K562 (cell line): ENCODE measurements at regions not wholly inside any gene's neighbourhood (a gene's known extent, or its start where the extent isn't known, plus 50 kb on each side); places are given as distances from the start of the nearest gene placed in this dataset.

ENCODE experiments used
- BDP1 ChIP-seq: IDR thresholded peaks from 3 replicates; pipeline ENCODE4 v1.6.1; 2011; ENCODE audit not compliant: insufficient read length, insufficient read depth
- CBX1 ChIP-seq: sonication (generic); IDR thresholded peaks from 2 replicates; pipeline ENCODE4 v1.6.1; 2016; ENCODE audit warnings: antibody characterized with exemption, low read depth, mild to moderate bottlenecking
- EWSR1 ChIP-seq: fragments of 450-650 bp; IDR thresholded peaks from 2 replicates; pipeline ENCODE4 v1.6.1; 2018; ENCODE audit warnings: borderline replicate concordance, mild to moderate bottlenecking, low read depth, moderate library complexity; ENCODE audit not compliant: partially characterized antibody
- FOXK1 ChIP-seq: sonication (generic); formaldehyde crosslinking; IDR thresholded peaks from 2 replicates; pipeline ENCODE4 v1.8.0; 2022; ENCODE audit warnings: missing genetic modification reagents, mild to moderate bottlenecking, borderline replicate concordance
- LARP7 ChIP-seq: fragments of 450-650 bp; IDR thresholded peaks from 2 replicates; pipeline ENCODE4 v1.6.1; 2016
- NFXL1 ChIP-seq: fragments of 450-650 bp; formaldehyde crosslinking; IDR thresholded peaks from 2 replicates; pipeline ENCODE4 v1.4.0; 2021; ENCODE audit warnings: mild to moderate bottlenecking
- OTX1 ChIP-seq: fragments of 450-650 bp; formaldehyde crosslinking; IDR thresholded peaks from 2 replicates; pipeline ENCODE4 v1.4.0; 2022; ENCODE audit warnings: mild to moderate bottlenecking
- RBM34 ChIP-seq: fragments of 200-400 bp; formaldehyde crosslinking; IDR thresholded peaks from 2 replicates; pipeline ENCODE4 v1.6.1; 2018; ENCODE audit warnings: low read length, borderline replicate concordance; ENCODE audit not compliant: insufficient read depth
- TFAM ChIP-seq: fragments of 250-450 bp; sonication (Bioruptor Pico); conservative IDR thresholded peaks from 2 replicates; pipeline ENCODE4 v1.5.0; 2021; ENCODE audit warnings: mild to moderate bottlenecking, moderate library complexity
- TGIF2 ChIP-seq: sonication (generic); formaldehyde crosslinking; IDR thresholded peaks from 2 replicates; pipeline ENCODE4 v1.8.1; 2022; ENCODE audit warnings: mild to moderate bottlenecking, missing genetic modification reagents, moderate library complexity
- XRCC4 ChIP-seq: IDR thresholded peaks from one replicate; pipeline ENCODE4 v1.6.1; 2011; ENCODE audit not compliant: insufficient read depth, insufficient read length; ENCODE audit errors: extremely low read depth
- ZC3H8 ChIP-seq: fragments of 450-650 bp; IDR thresholded peaks from 2 replicates; pipeline ENCODE4 v1.6.1; 2017
- ZNF224 ChIP-seq: sonication (generic); formaldehyde crosslinking; IDR thresholded peaks from 2 replicates; pipeline ENCODE4 v1.8.0; 2022; ENCODE audit warnings: mild to moderate bottlenecking, missing genetic modification reagents
- ZNF239 ChIP-seq: fragments of 250-450 bp; sonication (Bioruptor Pico); IDR thresholded peaks from 2 replicates; pipeline ENCODE4 v1.4.0; 2020; ENCODE audit warnings: mild to moderate bottlenecking
- TF ChIP-seq, protein P1 (sequence below): sonication (generic); formaldehyde crosslinking; IDR thresholded peaks from 2 replicates; pipeline ENCODE4 v1.8.0; 2023; ENCODE audit warnings: mild to moderate bottlenecking, missing genetic modification reagents
- TF ChIP-seq, protein P2 (sequence below): sonication (generic); formaldehyde crosslinking; IDR thresholded peaks from 2 replicates; pipeline ENCODE4 v1.8.1; 2023; ENCODE audit warnings: mild to moderate bottlenecking, missing genetic modification reagents
- TF ChIP-seq, protein P3 (sequence below): sonication (generic); formaldehyde crosslinking; IDR thresholded peaks from 2 replicates; pipeline ENCODE4 v1.8.1; 2023; ENCODE audit warnings: missing genetic modification reagents, mild to moderate bottlenecking, borderline replicate concordance
- TF ChIP-seq, protein P4 (sequence below), 2 experiments: fragments of 450-650 bp in 1 of 2; sonication (generic) in 1 of 2; formaldehyde crosslinking in 1 of 2; IDR thresholded peaks in 1 of 2; conservative IDR thresholded peaks in 1 of 2; 2 replicates each; pipeline versions ENCODE4 v1.6.1 to v1.8.1; 2016 to 2023; ENCODE audit warnings: mild to moderate bottlenecking in 2 of 2, moderate library complexity in 2 of 2, inconsistent platforms in 1 of 2, missing genetic modification reagents in 1 of 2
- TF ChIP-seq, protein P5 (sequence below): fragments of 250-450 bp; sonication (Bioruptor Pico); IDR thresholded peaks from 2 replicates; pipeline ENCODE4 v1.8.0; 2022; ENCODE audit warnings: inconsistent platforms

DNA sequence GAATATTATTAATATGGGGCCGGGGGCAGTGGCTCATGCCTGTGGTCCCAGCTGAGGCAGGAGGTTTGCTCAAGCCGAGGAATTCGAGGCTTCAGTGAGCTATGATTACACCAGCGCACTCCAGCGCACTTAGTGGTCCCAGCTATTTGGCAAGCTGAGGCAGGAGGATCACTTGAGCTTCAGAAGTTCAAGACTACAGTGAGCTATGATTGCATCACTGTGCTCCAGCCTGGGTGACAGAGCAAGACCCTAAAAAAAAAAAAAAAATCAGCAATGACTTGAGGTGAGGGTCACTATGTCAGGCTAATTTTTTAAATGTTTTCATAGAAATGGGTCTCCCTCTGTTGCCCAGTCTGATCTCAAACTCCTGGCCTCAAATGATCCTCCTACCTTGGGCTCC lies 243.4 kb downstream of the RBM19 start (continued):
- TF ChIP-seq, protein P1, sequence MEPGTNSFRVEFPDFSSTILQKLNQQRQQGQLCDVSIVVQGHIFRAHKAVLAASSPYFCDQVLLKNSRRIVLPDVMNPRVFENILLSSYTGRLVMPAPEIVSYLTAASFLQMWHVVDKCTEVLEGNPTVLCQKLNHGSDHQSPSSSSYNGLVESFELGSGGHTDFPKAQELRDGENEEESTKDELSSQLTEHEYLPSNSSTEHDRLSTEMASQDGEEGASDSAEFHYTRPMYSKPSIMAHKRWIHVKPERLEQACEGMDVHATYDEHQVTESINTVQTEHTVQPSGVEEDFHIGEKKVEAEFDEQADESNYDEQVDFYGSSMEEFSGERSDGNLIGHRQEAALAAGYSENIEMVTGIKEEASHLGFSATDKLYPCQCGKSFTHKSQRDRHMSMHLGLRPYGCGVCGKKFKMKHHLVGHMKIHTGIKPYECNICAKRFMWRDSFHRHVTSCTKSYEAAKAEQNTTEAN (CRISPR knock-in tag), result no peak
- TF ChIP-seq, protein P2, sequence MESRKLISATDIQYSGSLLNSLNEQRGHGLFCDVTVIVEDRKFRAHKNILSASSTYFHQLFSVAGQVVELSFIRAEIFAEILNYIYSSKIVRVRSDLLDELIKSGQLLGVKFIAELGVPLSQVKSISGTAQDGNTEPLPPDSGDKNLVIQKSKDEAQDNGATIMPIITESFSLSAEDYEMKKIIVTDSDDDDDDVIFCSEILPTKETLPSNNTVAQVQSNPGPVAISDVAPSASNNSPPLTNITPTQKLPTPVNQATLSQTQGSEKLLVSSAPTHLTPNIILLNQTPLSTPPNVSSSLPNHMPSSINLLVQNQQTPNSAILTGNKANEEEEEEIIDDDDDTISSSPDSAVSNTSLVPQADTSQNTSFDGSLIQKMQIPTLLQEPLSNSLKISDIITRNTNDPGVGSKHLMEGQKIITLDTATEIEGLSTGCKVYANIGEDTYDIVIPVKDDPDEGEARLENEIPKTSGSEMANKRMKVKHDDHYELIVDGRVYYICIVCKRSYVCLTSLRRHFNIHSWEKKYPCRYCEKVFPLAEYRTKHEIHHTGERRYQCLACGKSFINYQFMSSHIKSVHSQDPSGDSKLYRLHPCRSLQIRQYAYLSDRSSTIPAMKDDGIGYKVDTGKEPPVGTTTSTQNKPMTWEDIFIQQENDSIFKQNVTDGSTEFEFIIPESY (CRISPR knock-in tag), result no peak
- TF ChIP-seq FOXK1 (CRISPR knock-in tag) (no peak), CBX1 (no peak), RBM34 (no peak), OTX1 (CRISPR knock-in tag) (no peak), XRCC4 (no peak), BDP1 (no peak), ZC3H8 (no peak), EWSR1 (no peak), TFAM (CRISPR knock-in tag) (no peak), TGIF2 (CRISPR knock-in tag) (no peak), LARP7 (no peak), ZNF224 (no peak), NFXL1 (no peak), ZNF239 (CRISPR knock-in tag) (no peak)
- TF ChIP-seq, protein P3, sequence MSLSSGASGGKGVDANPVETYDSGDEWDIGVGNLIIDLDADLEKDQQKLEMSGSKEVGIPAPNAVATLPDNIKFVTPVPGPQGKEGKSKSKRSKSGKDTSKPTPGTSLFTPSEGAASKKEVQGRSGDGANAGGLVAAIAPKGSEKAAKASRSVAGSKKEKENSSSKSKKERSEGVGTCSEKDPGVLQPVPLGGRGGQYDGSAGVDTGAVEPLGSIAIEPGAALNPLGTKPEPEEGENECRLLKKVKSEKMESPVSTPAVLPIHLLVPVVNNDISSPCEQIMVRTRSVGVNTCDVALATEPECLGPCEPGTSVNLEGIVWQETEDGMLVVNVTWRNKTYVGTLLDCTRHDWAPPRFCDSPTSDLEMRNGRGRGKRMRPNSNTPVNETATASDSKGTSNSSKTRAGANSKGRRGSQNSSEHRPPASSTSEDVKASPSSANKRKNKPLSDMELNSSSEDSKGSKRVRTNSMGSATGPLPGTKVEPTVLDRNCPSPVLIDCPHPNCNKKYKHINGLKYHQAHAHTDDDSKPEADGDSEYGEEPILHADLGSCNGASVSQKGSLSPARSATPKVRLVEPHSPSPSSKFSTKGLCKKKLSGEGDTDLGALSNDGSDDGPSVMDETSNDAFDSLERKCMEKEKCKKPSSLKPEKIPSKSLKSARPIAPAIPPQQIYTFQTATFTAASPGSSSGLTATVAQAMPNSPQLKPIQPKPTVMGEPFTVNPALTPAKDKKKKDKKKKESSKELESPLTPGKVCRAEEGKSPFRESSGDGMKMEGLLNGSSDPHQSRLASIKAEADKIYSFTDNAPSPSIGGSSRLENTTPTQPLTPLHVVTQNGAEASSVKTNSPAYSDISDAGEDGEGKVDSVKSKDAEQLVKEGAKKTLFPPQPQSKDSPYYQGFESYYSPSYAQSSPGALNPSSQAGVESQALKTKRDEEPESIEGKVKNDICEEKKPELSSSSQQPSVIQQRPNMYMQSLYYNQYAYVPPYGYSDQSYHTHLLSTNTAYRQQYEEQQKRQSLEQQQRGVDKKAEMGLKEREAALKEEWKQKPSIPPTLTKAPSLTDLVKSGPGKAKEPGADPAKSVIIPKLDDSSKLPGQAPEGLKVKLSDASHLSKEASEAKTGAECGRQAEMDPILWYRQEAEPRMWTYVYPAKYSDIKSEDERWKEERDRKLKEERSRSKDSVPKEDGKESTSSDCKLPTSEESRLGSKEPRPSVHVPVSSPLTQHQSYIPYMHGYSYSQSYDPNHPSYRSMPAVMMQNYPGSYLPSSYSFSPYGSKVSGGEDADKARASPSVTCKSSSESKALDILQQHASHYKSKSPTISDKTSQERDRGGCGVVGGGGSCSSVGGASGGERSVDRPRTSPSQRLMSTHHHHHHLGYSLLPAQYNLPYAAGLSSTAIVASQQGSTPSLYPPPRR (CRISPR knock-in tag), result no peak
- TF ChIP-seq, protein P4, sequence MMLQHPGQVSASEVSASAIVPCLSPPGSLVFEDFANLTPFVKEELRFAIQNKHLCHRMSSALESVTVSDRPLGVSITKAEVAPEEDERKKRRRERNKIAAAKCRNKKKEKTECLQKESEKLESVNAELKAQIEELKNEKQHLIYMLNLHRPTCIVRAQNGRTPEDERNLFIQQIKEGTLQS (IDR thresholded peaks at IDR 0.05), result peak; percentile 76
- TF ChIP-seq, protein P4 (CRISPR knock-in tag; conservative IDR thresholded peaks at IDR 0.05), result no peak
- TF ChIP-seq, protein P5, sequence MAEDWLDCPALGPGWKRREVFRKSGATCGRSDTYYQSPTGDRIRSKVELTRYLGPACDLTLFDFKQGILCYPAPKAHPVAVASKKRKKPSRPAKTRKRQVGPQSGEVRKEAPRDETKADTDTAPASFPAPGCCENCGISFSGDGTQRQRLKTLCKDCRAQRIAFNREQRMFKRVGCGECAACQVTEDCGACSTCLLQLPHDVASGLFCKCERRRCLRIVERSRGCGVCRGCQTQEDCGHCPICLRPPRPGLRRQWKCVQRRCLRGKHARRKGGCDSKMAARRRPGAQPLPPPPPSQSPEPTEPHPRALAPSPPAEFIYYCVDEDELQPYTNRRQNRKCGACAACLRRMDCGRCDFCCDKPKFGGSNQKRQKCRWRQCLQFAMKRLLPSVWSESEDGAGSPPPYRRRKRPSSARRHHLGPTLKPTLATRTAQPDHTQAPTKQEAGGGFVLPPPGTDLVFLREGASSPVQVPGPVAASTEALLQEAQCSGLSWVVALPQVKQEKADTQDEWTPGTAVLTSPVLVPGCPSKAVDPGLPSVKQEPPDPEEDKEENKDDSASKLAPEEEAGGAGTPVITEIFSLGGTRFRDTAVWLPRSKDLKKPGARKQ (CRISPR knock-in tag), result no peak
